ELF-1 (cell line): ENCODE measurements at regions not wholly inside any gene's neighbourhood (a gene's known extent, or its start where the extent isn't known, plus 50 kb on each side); places are given as distances from the start of the nearest gene placed in this dataset.
"Not testable (repeated sequence)": the region's sequence is repeated elsewhere in the genome, so short reads cannot be mapped to it uniquely, and the experiment has no call there.

ENCODE experiments used
- DNase-seq: peaks from one replicate; pipeline ENCODE4 v3.0.0-alpha.2; 2016; ENCODE audit warnings: low read depth, low spot score

DNA sequence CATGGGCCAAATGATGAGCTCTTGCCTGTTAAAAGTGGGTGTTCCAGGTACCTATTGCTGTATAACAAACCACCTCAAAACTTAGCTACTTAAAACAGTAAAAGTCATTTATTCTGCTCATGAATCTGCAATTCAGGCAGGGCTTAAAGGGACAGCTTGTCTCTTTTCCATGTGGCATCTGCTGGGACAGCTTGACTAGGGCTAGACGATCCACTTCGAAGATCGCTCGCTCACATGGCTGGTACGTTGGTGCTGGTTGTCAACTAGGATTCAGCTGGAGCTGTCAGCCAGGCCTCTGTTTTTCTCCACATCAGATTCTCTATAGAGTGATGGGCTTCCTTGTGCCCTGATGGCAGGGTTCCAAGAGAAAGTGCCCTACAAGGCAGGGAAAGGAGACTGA is 581.3 kb downstream of the NTRK3 start:
- no peak for DNase-seq

- peak; percentile 18 for DNase-seq
Measured at GRCh38 chr15:87672309-87673288, 583.9 kb downstream of the NTRK3 start.

DNA sequence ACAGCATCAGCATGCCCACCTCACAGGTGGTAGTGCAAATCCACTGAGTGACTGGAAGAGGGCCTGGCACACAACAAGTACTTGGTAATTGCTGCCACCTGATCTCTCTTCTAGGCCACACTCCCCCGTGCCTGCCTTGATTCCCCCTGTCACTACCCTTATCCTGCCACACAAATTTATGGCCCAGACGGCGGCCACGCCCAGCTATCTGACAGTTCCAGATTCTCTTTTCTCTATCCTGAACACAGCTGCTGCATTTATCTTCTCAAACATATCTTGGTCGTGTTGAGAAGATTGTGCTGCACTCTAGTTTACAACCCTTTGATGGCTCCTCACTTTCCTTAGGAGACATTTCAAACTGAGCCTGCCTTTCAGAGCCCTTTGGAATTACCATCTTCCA is 585.2 kb downstream of the NTRK3 start:
- no peak for DNase-seq

GRCh38 chr15:87669846-87670245 is 586.7 kb downstream of the NTRK3 start:
- DNase-seq: no peak

DNA sequence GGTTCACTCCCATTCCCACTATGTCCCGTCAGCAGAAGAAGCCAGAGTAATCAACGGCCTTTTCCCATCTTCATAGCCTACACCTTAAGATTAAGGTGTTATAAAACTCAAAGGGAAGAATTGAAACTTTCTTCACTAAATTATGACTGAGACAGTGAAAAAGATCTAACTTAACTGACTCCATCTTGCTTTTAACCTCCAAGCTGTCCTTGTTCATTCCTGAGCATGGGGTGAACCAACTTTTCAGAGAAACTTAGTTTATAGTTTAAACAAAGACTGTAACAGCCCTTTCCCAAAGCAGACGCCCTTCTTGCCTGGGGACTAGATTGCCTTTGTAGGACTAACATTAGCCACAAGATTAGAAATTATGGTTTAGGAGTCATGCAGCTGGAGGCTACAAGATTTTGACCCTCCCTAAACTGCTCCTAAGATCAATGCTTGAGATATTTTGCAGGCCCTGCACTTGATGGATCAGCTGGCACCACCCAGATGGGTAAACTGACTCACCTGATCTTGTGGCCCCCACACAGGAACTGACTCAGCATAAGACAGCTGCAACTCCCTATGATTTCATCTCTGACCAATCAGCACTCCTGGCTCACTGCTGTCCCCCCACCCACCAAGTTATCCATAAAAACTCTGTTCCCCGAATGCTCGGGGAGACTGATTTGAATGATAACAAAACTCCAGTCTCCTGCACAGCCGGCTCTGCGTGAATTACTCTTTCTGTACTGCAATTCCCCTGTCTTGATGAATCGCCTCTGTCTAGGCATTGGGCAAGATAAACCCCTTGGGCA is 587.6 kb downstream of the NTRK3 start:
- DNase-seq: not testable (repeated sequence)

DNA sequence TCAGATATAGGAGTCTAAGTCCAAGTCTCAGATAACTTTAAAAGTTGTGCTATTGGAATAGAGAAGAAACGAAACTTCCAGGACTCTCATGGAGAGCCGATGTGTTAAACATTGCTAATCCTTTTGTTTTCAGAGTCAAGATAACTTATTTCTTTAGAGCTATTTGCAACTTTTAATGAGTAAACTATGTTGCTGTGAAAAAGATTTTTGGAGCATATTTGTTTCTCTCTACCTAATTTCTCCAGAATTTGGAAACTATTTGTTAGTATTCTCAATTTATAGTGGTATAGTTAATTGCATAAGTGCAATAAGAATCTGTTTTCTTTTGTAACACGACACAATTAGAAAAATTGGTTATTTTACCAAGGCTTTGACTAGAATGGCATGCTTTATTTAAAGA is 588.9 kb downstream of the NTRK3 start:
- DNase-seq: no peak

GRCh38 chr15:87662575-87662974 is 594.0 kb downstream of the NTRK3 start:
- no peak for DNase-seq

DNA sequence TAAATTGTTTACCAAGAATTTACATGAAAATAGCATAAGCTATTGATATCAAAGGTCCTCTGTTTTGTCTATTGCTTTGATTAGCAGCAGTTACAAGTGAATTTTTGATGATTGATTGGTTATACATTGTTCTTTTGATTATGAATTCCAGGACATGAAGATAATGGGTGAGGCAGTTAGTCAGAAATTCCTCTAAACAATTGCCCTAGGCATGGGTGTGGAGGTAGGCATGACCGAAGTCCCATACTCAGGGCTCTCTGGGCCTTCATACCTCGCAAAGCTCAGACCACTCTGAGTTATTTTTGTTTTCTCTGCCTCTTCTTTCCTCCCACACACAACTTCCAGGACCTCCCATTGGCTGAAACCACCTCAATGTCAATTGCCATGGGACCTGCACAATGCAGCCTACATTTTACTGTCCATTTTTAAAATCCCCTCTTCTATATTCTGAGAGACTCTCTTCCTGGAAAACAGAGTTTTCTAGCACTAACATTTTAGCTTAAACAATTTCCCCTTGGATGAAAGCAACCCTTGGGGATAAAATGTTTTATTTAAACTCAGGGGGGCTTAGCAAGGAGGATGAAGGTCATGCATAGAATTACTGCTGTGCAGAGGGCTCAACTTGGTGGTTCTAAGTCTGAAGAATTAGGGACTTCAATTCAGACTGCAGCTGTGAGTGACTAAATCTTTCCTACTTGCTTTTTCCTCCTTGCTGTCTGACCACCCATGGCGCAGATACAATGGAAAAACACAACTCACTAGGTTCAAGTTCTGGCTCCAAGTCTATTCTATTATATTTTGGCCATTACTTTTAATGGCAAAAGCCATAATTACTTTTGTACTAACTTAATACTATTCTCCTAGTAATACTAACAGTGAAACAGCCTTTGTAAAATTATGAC is 594.8 kb downstream of the NTRK3 start:
- DNase-seq: no peak

GRCh38 chr15:87660251-87661129 is 596.0 kb downstream of the NTRK3 start:
- DNase-seq: no peak

DNA sequence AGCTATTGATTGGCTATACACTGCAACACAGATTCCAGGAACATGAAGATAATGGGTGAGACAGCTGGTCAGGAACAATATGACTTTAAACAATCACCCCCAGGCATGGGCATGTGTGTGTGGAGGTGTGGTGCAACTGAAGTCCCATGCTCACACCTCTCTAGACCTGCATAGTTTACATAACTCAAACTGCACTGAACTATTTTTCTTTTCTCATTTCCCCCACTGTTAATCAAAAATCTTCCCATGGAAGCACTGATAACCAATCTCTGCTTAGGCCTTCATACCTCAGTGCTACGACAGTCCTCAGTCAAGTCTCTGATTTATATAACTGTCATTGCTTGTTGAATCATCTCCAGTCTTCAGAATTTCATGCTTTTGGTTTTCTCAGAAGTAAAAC is 600.2 kb downstream of the NTRK3 start:
- DNase-seq: no peak

- DNase-seq: no peak
Measured at GRCh38 chr15:87653646-87654045, 602.9 kb downstream of the NTRK3 start.

GRCh38 chr15:87649175-87649574 is 607.4 kb downstream of the NTRK3 start:
- DNase-seq: no peak

- DNase-seq: no peak
Measured at GRCh38 chr15:87648278-87648677, 608.3 kb downstream of the NTRK3 start.

DNA sequence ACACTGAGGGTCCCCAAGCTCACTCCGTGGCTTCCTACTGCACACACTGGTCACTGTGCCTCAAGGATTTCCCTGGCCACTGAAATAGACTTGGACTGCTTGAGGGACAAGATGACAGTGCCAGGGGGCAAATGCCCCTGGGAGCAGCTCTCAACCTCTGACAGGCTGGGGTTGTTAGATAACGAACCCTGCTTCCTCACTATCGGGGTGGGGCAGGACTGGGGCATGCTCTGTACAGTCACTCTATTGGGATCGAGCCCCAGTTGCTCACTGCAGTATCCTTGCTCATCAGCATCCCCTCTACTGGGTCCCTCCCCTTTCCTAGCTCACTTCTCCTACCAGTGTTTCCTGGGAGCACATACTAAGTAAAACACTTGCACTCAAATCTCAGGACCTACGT is 610.8 kb downstream of the NTRK3 start:
- DNase-seq: no peak

- DNase-seq: not testable (repeated sequence)
Measured at GRCh38 chr15:87642997-87643396, 613.5 kb downstream of the NTRK3 start.

DNA sequence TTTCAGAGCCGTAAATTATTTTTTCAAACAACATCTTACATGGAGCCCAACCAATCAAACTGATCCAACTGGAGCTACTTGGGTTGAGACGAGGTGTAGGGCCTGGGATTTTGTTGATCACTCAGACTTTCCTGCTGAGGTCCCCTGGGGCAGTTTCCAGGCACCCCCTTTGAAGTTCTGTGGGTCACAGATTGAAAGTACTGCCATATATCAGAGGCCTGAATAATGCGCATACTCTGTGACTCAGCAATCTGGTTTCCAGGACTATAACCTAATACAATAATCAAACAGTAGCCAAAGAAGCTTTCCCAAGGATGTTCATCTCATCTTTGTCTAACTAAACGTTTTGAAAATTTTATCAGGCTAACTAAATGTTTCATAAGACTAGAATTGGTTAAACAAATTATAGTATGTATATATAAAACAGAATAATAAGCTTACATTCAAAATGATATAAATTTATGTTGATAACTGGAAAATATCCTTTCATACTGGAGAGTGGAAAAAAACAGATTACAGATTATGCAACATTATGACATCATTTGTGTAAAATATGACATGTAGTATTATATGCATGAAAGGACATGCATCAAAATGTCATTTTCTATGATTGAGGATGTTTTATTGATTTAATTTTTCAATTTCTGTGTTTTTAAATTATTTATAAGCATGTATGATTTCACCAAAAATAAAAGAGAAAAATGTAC is 617.1 kb downstream of the NTRK3 start:
- peak; percentile 46 for DNase-seq

DNA sequence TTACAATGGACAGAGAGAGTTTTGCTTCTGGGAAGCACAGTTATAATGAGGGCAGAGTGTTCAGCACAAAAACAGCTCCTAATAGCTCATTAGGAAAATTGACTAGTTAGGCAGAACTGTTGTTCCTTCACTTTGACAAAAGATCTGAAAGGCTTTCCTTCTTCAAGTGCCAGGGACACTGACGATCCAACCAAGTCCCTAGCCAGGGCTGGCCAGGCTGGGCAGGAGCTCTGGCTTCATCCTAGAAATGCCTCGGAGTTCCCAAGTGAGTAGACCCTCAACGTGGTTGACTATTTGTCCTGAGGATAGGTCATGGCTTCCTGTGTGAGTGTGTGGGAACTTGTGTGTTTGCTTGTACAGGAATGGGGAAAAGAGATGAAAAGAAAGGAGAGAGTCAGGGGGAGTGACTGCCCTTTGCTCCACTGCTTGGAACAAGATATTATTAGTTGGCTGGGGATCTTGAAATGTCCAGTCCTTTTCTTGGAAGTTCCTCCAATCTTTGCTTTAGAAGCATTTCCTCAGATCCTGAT is 617.9 kb downstream of the NTRK3 start:
- no peak for DNase-seq

- DNase-seq: no peak
Measured at GRCh38 chr15:87634361-87634760, 622.2 kb downstream of the NTRK3 start.

GRCh38 chr15:87633525-87633924 is 623.0 kb downstream of the NTRK3 start:
- no peak for DNase-seq

DNA sequence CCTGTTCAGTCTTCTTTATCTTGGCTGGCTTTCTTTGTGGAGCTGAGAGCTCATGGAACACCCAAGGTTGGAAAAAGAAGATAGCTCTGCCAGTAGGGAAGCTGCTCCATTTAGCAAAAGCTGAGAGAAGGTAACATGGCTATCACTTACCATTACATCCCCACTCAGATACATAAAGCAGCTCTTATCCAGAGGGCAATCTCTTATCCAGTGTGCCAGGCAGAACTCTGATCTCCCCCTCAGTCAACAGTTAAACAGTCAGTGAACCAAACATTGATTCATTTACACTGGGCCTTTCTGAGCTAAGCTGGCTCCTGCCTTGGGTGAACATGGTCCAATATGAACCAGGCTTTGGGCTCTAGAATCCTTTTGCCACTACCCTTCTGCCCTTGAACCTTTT is 624.2 kb downstream of the NTRK3 start:
- DNase-seq: no peak
